CD4-positive, CD25-positive, alpha-beta regulatory T cell (primary cell): ENCODE measurements at regions not wholly inside any gene's neighbourhood (a gene's known extent, or its start where the extent isn't known, plus 50 kb on each side); places are given as distances from the start of the nearest gene placed in this dataset.

Experiments
- ATAC-seq, 2 donors: fragments of 150-1000 bp; cut with Tn5 transposase; one replicate each; pipeline ENCODE4 v1.10.0; 2021; ENCODE audit warnings: low read depth in 2 of 2, moderate number of reproducible peaks in 2 of 2, moderate library complexity in 1 of 2
- DNase-seq, 3 donors: peaks; one replicate each; pipeline versions ENCODE4 v3.0.0 to v3.0.0-alpha.2; 2012 to 2022; ENCODE audit warnings: mixed read lengths in 1 of 3
- H3K27ac ChIP-seq: one replicate; pipeline ENCODE4 v1.7.0; 2013; ENCODE audit warnings: mild to moderate bottlenecking, low read length; ENCODE audit not compliant: insufficient read depth, poor library complexity, severe bottlenecking
- H3K27me3 ChIP-seq: one replicate; pipeline ENCODE4 v1.7.0; 2013; ENCODE audit warnings: low read length; ENCODE audit not compliant: control insufficient read depth, insufficient read depth
- H3K36me3 ChIP-seq: one replicate; pipeline ENCODE4 v1.7.0; 2013; ENCODE audit warnings: mild to moderate bottlenecking, low read length, moderate library complexity; ENCODE audit not compliant: control insufficient read depth, insufficient read depth
- H3K4me1 ChIP-seq: 2 replicates; pipeline ENCODE4 v1.7.0; 2013; ENCODE audit warnings: mild to moderate bottlenecking, low read length; ENCODE audit not compliant: insufficient read depth, control insufficient read depth, poor library complexity, severe bottlenecking
- H3K4me3 ChIP-seq: one replicate; pipeline ENCODE4 v1.7.0; 2013; ENCODE audit warnings: low read depth, mild to moderate bottlenecking, low read length, moderate library complexity
- H3K9me3 ChIP-seq, 2 experiments: 1 replicate in 1 of 2; 2 replicates in 1 of 2; pipeline ENCODE4 v1.7.0; 2013; ENCODE audit warnings: low read length in 2 of 2, mild to moderate bottlenecking in 1 of 2, moderate library complexity in 1 of 2; ENCODE audit not compliant: control insufficient read depth in 2 of 2
- H3K27ac Mint-ChIP-seq, 3 donors: one replicate each; pipeline ENCODE4 v1.8.0; 2020 to 2022; ENCODE audit warnings: mild to moderate bottlenecking in 3 of 3, mixed read lengths in 3 of 3, moderate library complexity in 2 of 3
- H3K27me3 Mint-ChIP-seq: one replicate; pipeline ENCODE4 v1.8.0; 2022; ENCODE audit warnings: mild to moderate bottlenecking, mixed read lengths
- H3K36me3 Mint-ChIP-seq: one replicate; pipeline ENCODE4 v1.8.0; 2020; ENCODE audit warnings: mixed read lengths
- H3K4me1 Mint-ChIP-seq, 4 donors: one replicate each; pipeline ENCODE4 v1.8.0; 2020 to 2022; ENCODE audit warnings: mixed read lengths in 4 of 4, mild to moderate bottlenecking in 1 of 4
- H3K4me3 Mint-ChIP-seq, 4 donors: one replicate each; pipeline ENCODE4 v1.8.0; 2020 to 2022; ENCODE audit warnings: mild to moderate bottlenecking in 4 of 4, mixed read lengths in 4 of 4, moderate library complexity in 3 of 4
- H3K9me3 Mint-ChIP-seq, 7 donors: one replicate each; pipeline ENCODE4 v1.8.0; 2020 to 2022; ENCODE audit warnings: mixed read lengths in 7 of 7, mild to moderate bottlenecking in 3 of 7, moderate library complexity in 2 of 7

GRCh38 chr4:176843710-176844109 is 51.0 kb upstream of the VEGFC start:
- H3K4me3 Mint-ChIP-seq: no peak overlapping the region
- Histone ChIP-seq H3K4me1 (no peaks in the 10 kb centered on the region), H3K27me3 (no peaks in the 10 kb centered on the region), H3K9me3 (no peaks in the 10 kb centered on the region), H3K4me3 (no peak overlapping the region), H3K27ac (no peak overlapping the region), H3K36me3 (no peaks in the 10 kb centered on the region)
- no peaks in the 10 kb centered on the region for H3K36me3 Mint-ChIP-seq
- ATAC-seq: no peak
- no peaks in the 10 kb centered on the region for H3K4me1 Mint-ChIP-seq
- no peak for DNase-seq
- no peaks in the 10 kb centered on the region for H3K27me3 Mint-ChIP-seq
- peak overlapping the region in 1 of 3 donors; percentile 1 for H3K27ac Mint-ChIP-seq
- H3K9me3 Mint-ChIP-seq: peaks cover 0 to 2% (median 0%) of the 10 kb centered on the region in 7 donors

DNA sequence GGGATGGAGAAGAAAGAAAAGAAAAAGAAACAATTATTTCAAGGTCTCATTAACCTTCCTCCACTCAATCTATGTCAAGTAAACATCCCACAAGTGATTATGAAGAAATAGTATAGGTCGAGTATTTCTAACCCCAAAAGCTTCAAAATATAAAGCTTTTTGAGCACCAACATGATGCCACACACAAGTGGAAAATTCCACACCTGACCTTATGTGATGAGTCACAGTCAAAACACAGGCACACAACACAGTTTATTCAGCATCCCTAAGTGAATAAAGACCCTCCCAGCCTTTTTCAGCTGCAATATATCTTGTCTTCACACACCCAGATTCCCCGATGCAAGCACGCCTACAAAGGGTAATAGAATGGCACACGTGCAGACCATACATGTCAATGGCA is 51.7 kb upstream of the VEGFC start:
- H3K27ac Mint-ChIP-seq: no peak overlapping the region
- Histone ChIP-seq H3K27ac (no peak overlapping the region), H3K9me3 (no peaks in the 10 kb centered on the region), H3K4me3 (no peak overlapping the region), H3K4me1 (no peaks in the 10 kb centered on the region), H3K27me3 (no peaks in the 10 kb centered on the region), H3K36me3 (no peaks in the 10 kb centered on the region)
- no peaks in the 10 kb centered on the region for H3K4me1 Mint-ChIP-seq
- ATAC-seq (no peak), DNase-seq (no peak)
- peaks cover 0 to 2% (median 0%) of the 10 kb centered on the region in 7 donors for H3K9me3 Mint-ChIP-seq
- no peaks in the 10 kb centered on the region for H3K27me3 Mint-ChIP-seq
- H3K36me3 Mint-ChIP-seq: no peaks in the 10 kb centered on the region
- no peak overlapping the region for H3K4me3 Mint-ChIP-seq

GRCh38 chr4:176845636-176846035 is 52.9 kb upstream of the VEGFC start:
- DNase-seq (no peak), ATAC-seq (no peak)
- H3K27me3 ChIP-seq: no peaks in the 10 kb centered on the region
- Mint-ChIP-seq H3K36me3 (no peaks in the 10 kb centered on the region), H3K9me3 (peaks cover 0 to 4% (median under 1%) of the 10 kb centered on the region in 7 donors), H3K27ac (no peak overlapping the region), H3K27me3 (no peaks in the 10 kb centered on the region), H3K4me1 (no peaks in the 10 kb centered on the region), H3K4me3 (no peak overlapping the region)
- H3K4me3 ChIP-seq: no peak overlapping the region
- no peaks in the 10 kb centered on the region for H3K4me1 ChIP-seq
- H3K36me3 ChIP-seq: no peaks in the 10 kb centered on the region
- no peaks in the 10 kb centered on the region for H3K9me3 ChIP-seq
- H3K27ac ChIP-seq: no peak overlapping the region

- Mint-ChIP-seq H3K4me1 (no peaks in the 10 kb centered on the region), H3K36me3 (no peaks in the 10 kb centered on the region), H3K4me3 (no peak overlapping the region), H3K27ac (no peak overlapping the region), H3K27me3 (no peaks in the 10 kb centered on the region), H3K9me3 (peaks cover 0 to 9% (median 2%) of the 10 kb centered on the region in 7 donors)
- ATAC-seq (no peak), DNase-seq (no peak)
- no peak overlapping the region for H3K27ac ChIP-seq
- H3K4me3 ChIP-seq: no peak overlapping the region
- no peaks in the 10 kb centered on the region for H3K9me3 ChIP-seq
- H3K27me3 ChIP-seq: no peaks in the 10 kb centered on the region
- H3K36me3 ChIP-seq: no peaks in the 10 kb centered on the region
- H3K4me1 ChIP-seq: no peaks in the 10 kb centered on the region
Observed at GRCh38 chr4:176849076-176849475, 56.4 kb upstream of the VEGFC start.

GRCh38 chr4:176850436-176850835 is 57.7 kb upstream of the VEGFC start:
- no peak overlapping the region for H3K27ac Mint-ChIP-seq
- ATAC-seq: no peak
- Histone ChIP-seq H3K27me3 (no peaks in the 10 kb centered on the region), H3K4me3 (no peak overlapping the region), H3K9me3 (no peaks in the 10 kb centered on the region), H3K27ac (no peak overlapping the region), H3K36me3 (no peaks in the 10 kb centered on the region), H3K4me1 (no peaks in the 10 kb centered on the region)
- no peak overlapping the region for H3K4me3 Mint-ChIP-seq
- H3K9me3 Mint-ChIP-seq: peaks cover 0 to 9% (median 2%) of the 10 kb centered on the region in 7 donors
- no peaks in the 10 kb centered on the region for H3K27me3 Mint-ChIP-seq
- DNase-seq: no peak
- no peaks in the 10 kb centered on the region for H3K36me3 Mint-ChIP-seq
- no peaks in the 10 kb centered on the region for H3K4me1 Mint-ChIP-seq

GRCh38 chr4:176856421-176856820 is 63.7 kb upstream of the VEGFC start:
- Histone ChIP-seq H3K9me3 (no peaks in the 10 kb centered on the region), H3K27ac (no peak overlapping the region), H3K4me1 (no peaks in the 10 kb centered on the region), H3K27me3 (no peaks in the 10 kb centered on the region), H3K36me3 (no peaks in the 10 kb centered on the region), H3K4me3 (no peak overlapping the region)
- Mint-ChIP-seq H3K4me1 (no peaks in the 10 kb centered on the region), H3K36me3 (no peaks in the 10 kb centered on the region), H3K27ac (no peak overlapping the region), H3K4me3 (no peak overlapping the region), H3K27me3 (no peaks in the 10 kb centered on the region), H3K9me3 (peaks cover 0 to 10% (median 5%) of the 10 kb centered on the region in 7 donors)
- no peak for ATAC-seq
- no peak for DNase-seq

DNA sequence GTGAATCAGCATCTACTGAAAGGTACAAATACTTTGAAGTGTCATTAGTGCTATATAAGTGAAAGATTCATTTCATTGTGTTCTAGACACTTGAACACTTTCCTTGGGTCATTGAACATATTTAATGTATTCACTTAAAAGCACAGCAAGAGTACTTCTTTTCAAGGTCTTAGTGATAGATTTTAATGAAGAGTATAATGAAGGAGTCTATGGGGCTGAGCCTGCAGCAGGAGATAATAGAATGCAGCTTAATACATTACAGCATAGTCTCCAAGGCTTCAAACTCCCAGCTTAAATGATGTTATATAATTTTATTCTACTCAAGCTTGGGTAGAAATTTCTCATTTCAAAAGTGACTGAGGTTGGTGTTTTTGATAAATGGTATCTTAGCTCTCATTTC is 66.1 kb upstream of the VEGFC start:
- Histone ChIP-seq H3K27ac (no peak overlapping the region), H3K4me3 (no peak overlapping the region), H3K4me1 (no peaks in the 10 kb centered on the region), H3K27me3 (no peaks in the 10 kb centered on the region), H3K36me3 (no peaks in the 10 kb centered on the region), H3K9me3 (no peaks in the 10 kb centered on the region)
- Mint-ChIP-seq H3K36me3 (no peaks in the 10 kb centered on the region), H3K27me3 (no peaks in the 10 kb centered on the region), H3K4me1 (no peaks in the 10 kb centered on the region), H3K27ac (no peak overlapping the region), H3K9me3 (peaks cover 0 to 13% (median 7%) of the 10 kb centered on the region in 7 donors), H3K4me3 (no peak overlapping the region)
- DNase-seq (no peak), ATAC-seq (no peak)

GRCh38 chr4:176864238-176864637 is 71.5 kb upstream of the VEGFC start:
- H3K4me3 Mint-ChIP-seq: no peak overlapping the region
- Histone ChIP-seq H3K9me3 (no peaks in the 10 kb centered on the region), H3K4me3 (no peak overlapping the region), H3K4me1 (no peaks in the 10 kb centered on the region), H3K36me3 (no peaks in the 10 kb centered on the region), H3K27me3 (no peaks in the 10 kb centered on the region), H3K27ac (no peak overlapping the region)
- no peak overlapping the region for H3K27ac Mint-ChIP-seq
- DNase-seq: no peak
- no peaks in the 10 kb centered on the region for H3K4me1 Mint-ChIP-seq
- no peaks in the 10 kb centered on the region for H3K36me3 Mint-ChIP-seq
- ATAC-seq: no peak
- no peaks in the 10 kb centered on the region for H3K27me3 Mint-ChIP-seq
- peaks cover 0 to 13% (median 7%) of the 10 kb centered on the region in 7 donors for H3K9me3 Mint-ChIP-seq
